Fibroblast of skin of right biceps (primary cell): ENCODE measurements at regions not wholly inside any gene's neighbourhood (a gene's known extent, or its start where the extent isn't known, plus 50 kb on each side); places are given as distances from the start of the nearest gene placed in this dataset.
"Not testable (repeated sequence)": the region's sequence is repeated elsewhere in the genome, so short reads cannot be mapped to it uniquely, and the experiment has no call there.

ENCODE experiments used
- DNase-seq: peaks from one replicate; pipeline ENCODE4 v3.0.0-alpha.2; 2013

- DNase-seq: no peak
These were observed 262.2 kb upstream of the MGAT5 start for GRCh38 chr2:133991606-133992168.

- DNase-seq: no peak
These were observed 261.4 kb upstream of the MGAT5 start for GRCh38 chr2:133992454-133992853.

GRCh38 chr2:133993160-133993559 lies 260.7 kb upstream of the MGAT5 start:
- DNase-seq: no peak

DNA sequence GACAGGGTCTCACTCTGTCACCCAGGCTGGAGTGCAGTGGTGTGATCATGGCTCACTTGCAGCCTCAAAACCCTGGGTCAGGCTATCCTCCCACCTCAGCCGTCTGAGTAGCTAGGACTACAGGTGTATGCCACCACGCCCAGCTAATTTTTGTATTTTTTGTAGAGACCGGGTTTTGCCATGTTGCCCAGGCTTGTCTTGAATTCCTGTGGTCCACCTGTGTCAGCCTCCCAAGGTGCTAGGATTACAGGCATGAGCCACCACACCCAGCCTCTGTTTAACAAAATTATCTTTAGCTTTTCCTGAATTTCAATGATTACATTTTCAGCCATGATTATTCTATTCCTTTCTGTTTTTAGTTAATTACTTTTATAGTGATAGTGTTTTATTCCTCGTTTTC lies 255.1 kb upstream of the MGAT5 start:
- DNase-seq: not testable (repeated sequence)

GRCh38 chr2:134002391-134002790 lies 251.5 kb upstream of the MGAT5 start:
- DNase-seq: no peak

- no peak for DNase-seq
These were observed 251.0 kb upstream of the MGAT5 start for GRCh38 chr2:134002921-134003320.

DNA sequence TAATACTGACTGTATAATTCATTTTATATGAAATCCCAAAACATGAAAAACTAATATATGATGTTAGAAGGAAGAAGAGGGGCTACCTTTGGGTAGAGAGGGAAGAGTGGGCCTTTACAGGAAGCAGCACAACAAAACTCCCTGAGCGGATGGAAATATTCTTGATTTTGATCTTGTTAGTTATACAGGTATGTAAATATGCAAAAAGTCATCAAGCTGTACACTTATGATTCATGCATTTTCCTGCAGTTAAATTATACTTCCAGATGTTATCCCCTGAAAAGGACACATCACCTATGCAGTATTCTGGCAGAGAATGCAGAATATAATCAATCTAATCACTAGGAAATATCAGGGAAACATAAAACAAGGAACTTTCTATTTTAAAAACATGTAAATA lies 249.4 kb upstream of the MGAT5 start:
- no peak for DNase-seq

GRCh38 chr2:134008837-134009236 lies 245.0 kb upstream of the MGAT5 start:
- DNase-seq: no peak

DNA sequence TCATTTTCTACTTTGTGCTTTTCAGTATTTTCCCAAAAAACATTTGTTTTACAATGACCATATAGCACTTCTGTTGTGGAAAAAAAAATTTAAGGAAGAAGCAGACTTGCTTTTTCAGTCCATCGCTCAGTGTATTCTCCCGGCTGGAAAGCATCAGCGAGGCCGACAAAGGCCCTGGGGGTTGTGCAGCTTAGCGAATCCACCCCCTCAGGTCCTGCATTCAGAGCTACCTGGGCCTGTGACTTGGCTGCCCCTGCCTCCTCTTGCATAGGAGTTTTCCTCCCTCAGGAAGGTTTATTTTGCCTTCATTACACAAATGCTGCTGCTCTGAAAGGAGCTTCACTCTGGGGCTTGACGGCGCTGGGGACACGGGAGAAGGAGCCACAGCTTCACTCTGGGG lies 244.4 kb upstream of the MGAT5 start:
- DNase-seq: no peak

DNA sequence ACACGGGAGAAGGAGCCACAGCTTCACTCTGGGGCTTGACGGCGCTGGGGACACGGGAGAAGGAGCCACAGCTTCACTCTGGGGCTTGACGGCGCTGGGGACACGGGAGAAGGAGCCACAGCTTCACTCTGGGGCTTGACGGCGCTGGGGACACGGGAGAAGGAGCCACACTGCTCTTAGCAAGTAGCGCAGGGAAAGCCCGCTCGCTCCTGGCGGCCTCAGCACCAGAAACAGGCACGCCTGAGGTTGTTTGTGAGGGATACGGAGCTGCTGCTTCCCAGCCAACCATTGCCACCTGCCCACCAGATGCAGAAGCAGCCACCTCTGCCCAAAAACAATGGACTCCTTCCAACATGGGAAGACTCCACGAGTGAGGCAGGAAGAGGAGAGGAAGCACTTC lies 244.0 kb upstream of the MGAT5 start:
- DNase-seq: not testable (repeated sequence)

DNA sequence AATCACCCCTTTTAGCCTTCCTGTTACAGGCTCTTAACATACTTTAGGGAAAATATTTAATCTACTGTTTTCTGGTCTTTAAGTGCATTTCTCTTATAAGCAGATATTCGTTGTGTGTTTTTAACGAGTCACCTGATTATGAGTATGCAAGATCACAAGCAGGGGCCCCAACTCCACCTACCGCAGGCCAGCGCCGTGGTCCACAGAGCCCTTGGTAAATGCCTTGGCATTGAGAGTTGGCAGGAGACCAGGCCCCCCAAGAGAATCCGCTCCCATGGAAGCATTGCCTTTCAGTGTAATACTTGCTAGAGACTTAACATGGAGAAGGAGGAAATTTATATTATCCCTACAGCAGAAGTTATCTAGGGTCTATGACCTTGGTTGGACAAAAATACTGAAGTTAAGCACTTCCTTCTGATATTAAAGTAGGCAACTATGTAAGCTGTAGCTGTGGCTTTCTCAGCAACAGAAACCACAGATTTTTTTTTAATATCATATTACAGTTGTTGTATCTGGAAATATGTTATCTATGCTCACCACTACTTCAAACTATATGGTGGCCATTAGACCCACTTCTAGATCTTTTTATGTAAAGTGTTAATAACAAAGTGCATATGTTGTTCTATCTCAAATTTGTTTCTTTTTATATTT lies 241.8 kb upstream of the MGAT5 start:
- no peak for DNase-seq

DNA sequence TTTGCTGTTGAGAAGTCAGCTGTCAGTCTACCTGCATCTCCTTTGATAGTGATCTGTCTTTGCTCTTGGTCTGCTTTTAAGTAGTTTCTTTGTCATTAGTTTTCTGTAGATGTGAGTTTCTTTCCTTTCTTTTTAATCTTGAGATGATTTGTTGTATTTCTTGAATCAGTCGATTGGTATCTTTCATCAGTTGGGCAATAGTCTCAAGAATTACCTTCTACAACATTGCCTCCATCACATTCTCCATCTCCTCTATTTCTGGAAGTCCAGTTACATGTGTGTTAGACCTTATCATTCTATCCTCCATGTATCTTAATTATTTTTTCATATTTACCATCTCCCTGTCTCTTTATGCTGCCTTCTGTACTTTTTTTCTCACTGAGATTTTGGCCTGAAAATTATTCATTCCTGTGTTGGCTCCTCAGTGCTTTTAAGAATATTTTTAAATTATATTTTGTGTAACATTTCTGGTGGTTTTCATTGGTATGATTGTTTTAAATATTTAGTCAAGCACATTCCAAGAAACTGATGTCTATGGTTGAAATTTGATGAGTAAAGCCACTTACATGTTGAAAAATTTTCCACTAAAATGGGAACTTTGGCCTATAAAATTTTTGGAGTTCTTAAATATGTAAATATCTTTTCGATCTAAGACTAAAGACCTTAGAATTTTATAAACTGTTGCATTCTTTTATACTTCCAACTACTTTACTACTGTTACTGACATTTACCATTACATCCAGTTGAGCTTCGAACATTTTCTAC lies 239.5 kb upstream of the MGAT5 start:
- peak; percentile 40 for DNase-seq

GRCh38 chr2:134019871-134020270 lies 234.0 kb upstream of the MGAT5 start:
- DNase-seq: no peak

- DNase-seq: no peak
These were observed 233.3 kb upstream of the MGAT5 start for GRCh38 chr2:134020608-134021007.

DNA sequence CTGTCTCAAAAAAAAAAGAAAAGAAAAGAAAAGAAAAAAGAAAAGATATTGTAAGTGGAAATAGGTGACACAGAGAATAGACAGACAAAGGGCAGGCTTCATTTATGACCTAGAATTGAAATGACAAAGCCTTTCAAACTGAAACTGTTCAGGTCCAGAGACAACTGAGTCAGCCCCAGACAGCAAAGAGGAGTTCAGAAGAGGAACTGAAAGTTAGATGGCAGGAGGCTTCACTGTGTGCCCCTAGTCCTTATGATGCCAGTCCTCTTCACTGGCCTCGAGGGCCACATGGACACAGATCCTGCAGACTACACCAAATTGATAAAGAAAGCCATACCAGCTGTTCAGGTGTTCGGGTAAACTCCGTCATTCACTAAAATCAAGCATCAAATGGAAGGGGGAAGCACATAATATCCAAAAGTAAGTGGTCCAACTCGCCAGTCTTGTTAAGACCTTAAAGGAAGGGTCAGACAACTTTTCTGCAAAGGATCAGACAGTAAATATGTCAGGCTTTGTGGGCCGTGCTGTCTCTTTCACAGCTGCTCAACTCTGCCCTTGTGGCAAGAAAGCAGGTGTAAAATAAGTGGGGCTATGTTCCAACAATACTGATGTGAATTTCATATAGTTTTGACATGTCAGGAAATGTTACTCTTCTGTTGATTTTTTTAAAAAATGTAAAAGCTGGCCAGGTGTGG lies 231.9 kb upstream of the MGAT5 start:
- no peak for DNase-seq

DNA sequence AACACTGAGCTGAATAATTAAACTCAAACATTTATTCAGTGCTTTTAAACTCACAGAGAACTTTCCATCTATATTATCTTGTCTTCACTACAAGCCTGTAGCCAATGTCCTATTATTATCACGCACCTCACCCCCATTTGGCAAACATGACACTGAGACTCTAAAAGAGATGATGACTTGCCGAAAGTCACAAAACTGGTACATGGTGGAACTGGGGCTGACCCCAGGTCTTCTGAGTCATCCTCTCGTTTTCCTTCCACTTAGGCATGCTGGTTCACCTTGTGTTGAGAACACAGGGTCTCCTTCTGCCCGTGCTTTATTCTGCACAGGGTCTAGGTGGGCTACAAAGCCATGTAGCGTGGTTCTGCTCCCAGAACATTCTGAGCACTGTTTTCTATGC lies 230.0 kb upstream of the MGAT5 start:
- DNase-seq: no peak

DNA sequence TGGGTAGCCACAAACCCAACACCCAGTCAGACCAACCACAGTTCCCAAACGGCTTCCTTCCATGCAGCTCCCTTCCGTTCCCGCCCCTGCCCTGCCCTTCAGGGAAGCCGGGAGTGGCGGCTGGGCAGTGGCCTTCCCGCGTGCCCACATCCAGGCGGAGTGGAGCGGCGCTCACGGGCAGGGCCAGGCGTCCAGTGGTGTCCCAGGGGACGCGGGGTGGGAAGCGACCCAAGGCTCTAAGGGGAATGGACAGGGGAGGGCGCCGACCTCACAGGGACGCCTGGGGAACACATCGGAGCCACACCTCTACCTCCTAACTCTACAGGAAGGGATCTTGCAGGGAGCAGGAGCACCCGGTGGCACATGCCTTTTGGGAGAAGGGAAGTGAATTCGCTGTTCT lies 225.9 kb upstream of the MGAT5 start:
- peak; percentile 2 for DNase-seq

- no peak for DNase-seq
These were observed 224.5 kb upstream of the MGAT5 start for GRCh38 chr2:134029418-134029817.

DNA sequence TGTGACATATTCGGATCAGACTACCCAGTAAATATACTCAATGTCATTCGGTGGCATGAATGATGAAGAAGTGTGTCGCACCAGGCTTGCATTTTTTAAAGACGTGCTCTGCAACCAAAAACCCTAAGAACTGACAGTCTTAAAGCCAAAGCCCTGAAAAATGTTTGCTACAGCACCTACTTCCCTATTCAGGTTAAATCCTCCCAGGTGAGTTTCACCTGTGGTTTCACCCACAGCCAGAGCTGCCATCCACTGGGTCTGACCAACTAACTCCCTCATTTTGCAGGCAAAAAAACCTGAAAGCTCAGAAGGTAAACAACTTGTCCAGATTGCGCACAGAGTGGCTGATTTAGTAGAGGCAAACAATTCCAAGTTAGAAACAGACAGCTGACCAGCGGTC lies 222.3 kb upstream of the MGAT5 start:
- DNase-seq: no peak

DNA sequence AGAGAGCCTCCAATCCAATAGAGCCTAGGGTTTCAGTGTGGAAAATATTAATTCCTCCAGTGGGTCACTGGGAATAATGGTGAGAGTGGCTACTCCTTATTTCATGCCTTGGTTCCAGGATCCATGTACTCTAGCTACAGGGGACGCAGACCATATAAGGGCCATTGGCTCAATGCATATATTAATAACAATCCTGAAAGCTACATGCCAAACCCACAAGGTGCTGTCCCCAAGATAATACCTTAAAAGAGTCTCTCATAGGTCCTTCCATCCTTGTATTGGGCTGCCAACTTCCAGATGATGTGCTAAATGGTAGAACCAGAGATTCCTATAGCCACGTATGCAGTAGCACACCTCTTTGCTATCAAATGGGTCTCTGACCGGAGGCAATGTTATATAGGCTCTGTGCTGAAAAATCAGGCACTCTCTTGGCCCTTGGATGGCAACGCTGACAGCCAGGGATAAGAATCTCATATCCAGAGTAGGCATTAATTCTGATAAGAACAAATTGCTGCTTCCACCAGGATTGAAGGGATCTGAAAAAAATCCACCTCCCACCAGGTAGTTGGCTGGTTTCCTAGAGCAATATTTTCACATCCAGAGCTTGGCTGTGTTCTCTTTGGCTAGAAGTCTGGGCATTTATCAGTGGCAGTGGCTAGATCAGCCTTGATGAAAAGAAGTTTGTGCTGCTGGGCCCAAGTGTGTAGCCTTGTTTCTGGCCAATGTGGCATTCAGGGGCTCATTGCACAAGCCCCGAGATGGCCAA lies 218.1 kb upstream of the MGAT5 start:
- DNase-seq: no peak

DNA sequence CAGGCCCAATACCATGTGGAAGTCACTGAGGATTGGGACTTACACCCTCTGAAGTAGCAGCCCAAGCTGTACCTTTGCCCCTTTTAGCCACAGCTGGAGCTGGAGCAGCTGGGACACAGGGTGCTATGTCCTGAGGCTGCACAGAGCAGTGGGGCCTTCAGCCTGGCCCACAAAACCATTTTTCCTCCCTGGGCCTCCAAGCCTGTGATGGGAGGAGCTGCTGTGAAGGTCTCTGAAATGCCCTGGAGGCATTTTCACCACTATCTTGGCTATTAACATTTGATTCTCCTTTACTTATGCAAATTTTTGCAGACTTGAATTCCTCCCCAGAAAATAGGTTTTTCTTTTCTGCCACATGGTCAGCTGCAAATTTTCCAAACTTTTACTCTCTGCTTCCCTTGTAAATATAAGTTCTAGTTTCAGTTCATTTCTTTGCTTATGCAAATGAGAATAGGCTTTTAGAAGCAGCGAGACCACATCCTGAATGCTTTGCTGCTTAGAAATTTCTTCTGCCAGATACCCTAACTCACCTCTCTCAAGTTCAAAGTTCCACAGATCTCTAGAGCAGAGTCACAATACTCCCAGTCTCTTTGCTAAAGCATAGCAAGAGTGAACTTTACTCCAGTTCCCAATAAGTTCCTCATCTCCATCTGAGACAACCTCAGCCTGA lies 213.8 kb upstream of the MGAT5 start:
- DNase-seq: no peak

- not testable (repeated sequence) for DNase-seq
These were observed 213.2 kb upstream of the MGAT5 start for GRCh38 chr2:134040626-134041172.
